Activated T-helper 9 cell treated with anti-CD3 and anti-CD28 coated beads, Interleukin-2, amount 50 U/mL, for 16 hours (primary cell): ENCODE measurements at regions not wholly inside any gene's neighbourhood (a gene's known extent, or its start where the extent isn't known, plus 50 kb on each side); places are given as distances from the start of the nearest gene placed in this dataset.

ENCODE experiments used
- DNase-seq: peaks from one replicate; pipeline ENCODE4 v3.0.0-alpha.2; 2020; ENCODE audit warnings: low read depth

- no peak for DNase-seq
Observed at GRCh38 chr14:49240383-49240782, 345.8 kb downstream of the RPS29 start.

DNA sequence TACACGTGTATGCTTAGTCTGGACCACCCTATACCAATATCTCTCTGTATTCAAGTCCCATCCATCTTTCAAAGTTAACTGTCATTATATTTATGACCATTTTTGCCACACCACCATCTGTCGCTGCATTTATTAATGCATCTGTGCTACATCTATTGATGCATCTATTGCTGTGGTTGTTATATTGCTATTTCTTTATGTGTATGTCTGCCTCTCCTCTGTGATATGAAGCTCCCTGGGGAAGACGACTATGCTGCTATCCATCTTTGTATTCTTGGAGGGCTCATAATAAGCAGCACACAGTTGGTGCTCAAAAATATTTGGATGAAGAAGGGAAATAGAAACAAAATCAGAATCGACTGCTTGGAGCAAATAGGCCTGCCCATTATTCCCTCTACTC lies 357.6 kb downstream of the RPS29 start:
- no peak for DNase-seq

DNA sequence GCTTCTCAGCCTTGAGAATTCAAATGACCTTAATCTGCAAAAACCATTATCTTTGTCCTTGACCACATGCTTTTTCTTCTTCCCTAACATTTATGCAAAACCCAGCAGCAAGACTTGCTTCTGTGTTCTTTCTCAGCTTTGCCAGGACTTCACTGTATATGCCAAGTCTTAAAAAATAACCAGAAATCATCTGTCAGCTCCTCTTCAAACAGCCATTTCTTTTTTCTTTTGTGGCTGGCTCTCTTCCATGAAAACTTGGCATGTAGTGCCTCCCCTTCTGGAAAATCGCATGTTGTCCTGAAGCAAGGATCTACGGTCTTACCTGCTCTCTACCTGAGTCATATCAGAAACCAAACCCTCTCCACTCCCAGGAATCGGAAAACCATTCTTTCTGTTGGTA lies 364.9 kb downstream of the RPS29 start:
- no peak for DNase-seq

GRCh38 chr14:49220492-49220891 lies 365.7 kb downstream of the RPS29 start:
- no peak for DNase-seq

DNA sequence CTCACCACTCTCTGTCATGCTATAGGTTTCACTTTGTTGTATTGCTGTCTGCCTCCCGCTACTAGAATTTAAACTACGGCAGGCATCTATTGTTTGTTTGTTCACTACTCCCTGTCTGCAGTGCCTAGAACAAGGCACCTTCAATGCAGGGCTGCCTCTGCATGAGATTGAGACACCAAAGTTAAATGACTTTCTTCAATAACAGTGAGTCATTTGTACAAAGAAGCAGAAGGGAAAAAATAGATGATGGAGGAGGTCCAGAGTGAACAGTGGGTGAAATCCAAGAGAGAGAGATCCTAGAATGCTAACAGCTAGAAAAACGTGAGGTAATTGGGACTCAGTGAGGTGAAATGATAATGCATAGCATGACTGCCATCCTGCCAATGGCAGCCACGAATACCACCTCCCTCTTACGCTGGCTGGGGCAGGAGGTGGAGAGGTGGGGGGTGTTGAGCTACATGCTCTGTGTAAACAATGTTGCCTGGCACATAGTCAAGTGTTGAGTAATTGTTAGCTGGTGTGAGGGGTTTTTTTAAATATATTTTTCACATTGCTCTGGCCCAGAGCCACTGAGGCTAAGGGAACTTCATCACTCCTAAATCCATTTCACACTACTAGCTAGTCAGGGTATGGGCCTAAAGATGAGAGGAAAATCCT lies 367.6 kb downstream of the RPS29 start:
- no peak for DNase-seq

GRCh38 chr14:49212721-49213120 lies 373.5 kb downstream of the RPS29 start:
- DNase-seq = no peak

GRCh38 chr14:49209416-49209815 lies 376.8 kb downstream of the RPS29 start:
- no peak for DNase-seq

- no peak for DNase-seq
Observed at GRCh38 chr14:49206828-49207227, 379.4 kb downstream of the RPS29 start.

DNA sequence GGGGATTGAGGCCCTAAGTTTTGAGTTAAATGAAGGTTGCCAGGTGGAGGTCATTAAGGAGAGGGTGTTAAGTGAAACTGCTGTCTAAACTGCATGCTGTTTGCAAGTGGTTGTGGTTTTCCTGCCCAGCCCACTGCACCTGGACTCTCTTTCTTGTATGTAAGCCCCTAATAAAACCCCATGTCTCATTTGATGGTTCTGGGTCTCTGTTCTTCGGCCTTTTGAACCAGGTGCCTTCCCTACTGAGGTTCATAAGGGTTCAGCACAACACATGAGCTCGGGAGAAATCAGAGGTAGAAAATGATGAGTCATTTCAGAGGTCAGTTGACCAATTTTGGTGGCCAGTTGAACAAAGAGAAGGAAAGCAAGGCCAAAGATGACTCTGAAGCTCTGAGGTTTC lies 382.5 kb downstream of the RPS29 start:
- DNase-seq = no peak

- no peak for DNase-seq
Observed at GRCh38 chr14:49199159-49199558, 387.0 kb downstream of the RPS29 start.

DNA sequence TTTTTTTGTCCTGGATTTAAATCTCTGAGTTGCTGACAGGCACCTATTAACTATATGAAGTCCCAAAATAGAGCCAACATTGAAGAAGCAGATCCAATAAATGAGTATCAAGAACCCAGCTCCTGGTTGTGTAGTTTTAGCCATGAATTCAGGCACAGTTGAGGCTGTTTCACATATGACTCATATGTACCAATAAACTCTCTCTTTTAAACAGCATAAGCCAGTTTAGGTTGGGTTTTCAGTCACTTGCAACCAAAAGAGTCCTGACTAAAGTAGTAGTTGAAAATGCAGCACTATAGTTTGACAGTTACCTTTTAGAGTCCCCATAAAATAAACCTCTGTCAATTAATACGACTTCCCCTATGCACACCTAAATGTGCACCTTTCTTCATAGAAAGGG lies 389.9 kb downstream of the RPS29 start:
- no peak for DNase-seq

DNA sequence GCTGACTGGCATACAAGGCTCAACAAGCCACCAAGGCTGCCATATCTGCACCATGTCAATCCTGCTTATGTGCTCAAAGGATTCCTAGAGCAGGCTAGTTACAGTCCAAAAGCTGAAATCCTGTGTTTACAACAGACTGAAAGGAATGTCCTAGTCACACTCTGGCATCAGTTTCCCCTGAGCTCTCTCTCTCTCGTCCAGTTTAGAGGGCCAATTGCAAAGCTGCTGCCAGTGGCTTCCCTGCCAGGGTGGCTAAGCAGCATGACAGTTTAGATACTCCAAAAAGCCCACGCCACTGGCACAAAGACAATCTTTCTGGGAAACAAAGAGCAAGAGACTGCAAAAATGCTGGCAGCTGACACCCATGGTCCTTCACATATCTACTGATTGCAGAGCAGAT lies 392.1 kb downstream of the RPS29 start:
- no peak for DNase-seq

- DNase-seq = no peak
Observed at GRCh38 chr14:49193332-49194065, 392.7 kb downstream of the RPS29 start.

- no peak for DNase-seq
Observed at GRCh38 chr14:49191380-49191779, 394.8 kb downstream of the RPS29 start.

DNA sequence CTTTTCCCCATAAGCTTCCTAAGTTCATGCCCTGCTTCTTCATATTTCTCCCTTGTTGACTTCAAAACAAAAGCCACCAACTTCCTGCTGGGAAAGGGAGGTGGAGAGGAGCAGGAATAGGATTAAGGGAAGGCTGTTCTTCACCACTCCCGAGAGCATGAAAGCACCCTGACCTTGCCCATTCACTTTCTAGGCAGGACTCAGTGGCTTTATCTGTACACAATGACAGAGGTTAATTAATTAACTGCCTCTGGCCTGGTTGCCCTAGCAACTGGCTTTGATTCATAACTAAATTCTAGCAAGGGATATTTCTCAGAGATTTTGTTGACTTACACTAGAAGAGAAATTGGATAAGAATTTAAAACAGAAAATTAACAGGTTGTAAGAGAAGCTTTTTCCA lies 396.8 kb downstream of the RPS29 start:
- DNase-seq = no peak

- no peak for DNase-seq
Observed at GRCh38 chr14:49187799-49188198, 398.4 kb downstream of the RPS29 start.

- no peak for DNase-seq
Observed at GRCh38 chr14:49173765-49174373, 412.3 kb downstream of the RPS29 start.

GRCh38 chr14:49164074-49164473 lies 422.1 kb downstream of the RPS29 start:
- no peak for DNase-seq

DNA sequence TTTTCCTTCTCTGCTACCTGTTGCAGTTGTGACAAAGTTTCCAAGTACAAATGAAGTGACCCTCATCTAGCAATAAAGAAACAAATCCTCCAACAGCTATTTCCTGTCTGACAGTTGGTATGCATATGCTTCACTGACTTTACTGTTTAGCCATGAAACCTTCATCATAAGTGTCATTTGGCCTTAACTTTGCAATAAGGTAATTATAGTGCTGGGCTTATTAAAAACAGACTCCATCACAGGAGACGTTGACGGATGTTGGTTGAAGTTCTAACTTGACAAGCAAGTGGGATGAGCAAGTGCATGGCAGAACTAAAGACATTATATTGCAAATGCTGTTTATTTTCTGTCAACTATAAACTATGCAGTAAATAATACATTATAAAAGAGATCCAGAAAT lies 425.2 kb downstream of the RPS29 start:
- no peak for DNase-seq

- no peak for DNase-seq
Observed at GRCh38 chr14:49159081-49159480, 427.1 kb downstream of the RPS29 start.

GRCh38 chr14:49139593-49139992 lies 446.6 kb downstream of the RPS29 start:
- no peak for DNase-seq

DNA sequence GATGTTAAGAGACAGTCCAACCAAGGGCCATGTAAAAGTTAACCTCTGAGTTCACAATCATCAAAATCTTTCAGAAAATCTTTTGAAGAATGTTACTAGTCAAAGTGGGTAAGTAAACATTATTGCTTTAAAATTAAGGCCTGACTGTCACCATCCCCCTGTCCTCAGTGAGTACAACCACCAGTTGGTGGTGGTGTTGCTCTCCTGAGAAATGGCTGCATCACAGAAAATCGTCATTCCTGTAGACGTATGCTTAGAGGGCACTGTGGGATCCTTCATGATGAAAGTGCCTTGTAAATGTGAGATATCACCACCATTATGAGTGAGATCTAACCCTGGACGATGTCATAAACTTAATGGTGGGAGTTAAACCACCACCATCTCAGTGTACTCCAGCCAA lies 451.2 kb downstream of the RPS29 start:
- DNase-seq = no peak

DNA sequence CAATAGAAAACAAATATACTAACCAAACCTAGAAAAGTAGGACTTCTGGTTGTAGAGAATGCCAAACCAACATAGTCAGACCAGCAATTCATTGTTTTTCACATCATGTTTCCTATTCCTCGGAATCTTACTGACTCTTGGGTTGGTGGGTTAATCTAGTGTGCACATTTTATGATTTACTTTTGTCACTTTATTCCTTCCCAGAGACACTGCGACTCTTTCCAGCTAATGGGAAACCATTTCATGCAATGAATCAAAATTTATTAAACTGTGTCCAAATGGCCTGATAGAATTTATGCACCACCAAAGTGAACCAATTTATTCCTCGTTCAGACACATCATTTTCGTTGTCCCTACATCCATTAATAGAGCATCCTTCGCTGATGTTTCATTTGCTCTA lies 464.9 kb downstream of the RPS29 start:
- no peak for DNase-seq
